Fibroblast of lung (primary cell): ENCODE measurements at regions not wholly inside any gene's neighbourhood (a gene's known extent, or its start where the extent isn't known, plus 50 kb on each side); places are given as distances from the start of the nearest gene placed in this dataset.

Source experiments
- EZH2 ChIP-seq: IDR thresholded peaks from 2 replicates; pipeline ENCODE4 v1.5.1; 2012; ENCODE audit warnings: low read length, control low read depth, mild to moderate bottlenecking; ENCODE audit errors: missing control alignments
- TF ChIP-seq, protein P1 (sequence below), 2 donors: IDR thresholded peaks in 1 of 2; conservative IDR thresholded peaks in 1 of 2; 1 replicate in 1 of 2; 2 replicates in 1 of 2; pipeline ENCODE4 v1.5.1; 2011 to 2012; ENCODE audit warnings: low read length in 2 of 2, control low read depth in 1 of 2, inconsistent platforms in 1 of 2, low read depth in 1 of 2, mild to moderate bottlenecking in 1 of 2

- TF ChIP-seq, protein P1, sequence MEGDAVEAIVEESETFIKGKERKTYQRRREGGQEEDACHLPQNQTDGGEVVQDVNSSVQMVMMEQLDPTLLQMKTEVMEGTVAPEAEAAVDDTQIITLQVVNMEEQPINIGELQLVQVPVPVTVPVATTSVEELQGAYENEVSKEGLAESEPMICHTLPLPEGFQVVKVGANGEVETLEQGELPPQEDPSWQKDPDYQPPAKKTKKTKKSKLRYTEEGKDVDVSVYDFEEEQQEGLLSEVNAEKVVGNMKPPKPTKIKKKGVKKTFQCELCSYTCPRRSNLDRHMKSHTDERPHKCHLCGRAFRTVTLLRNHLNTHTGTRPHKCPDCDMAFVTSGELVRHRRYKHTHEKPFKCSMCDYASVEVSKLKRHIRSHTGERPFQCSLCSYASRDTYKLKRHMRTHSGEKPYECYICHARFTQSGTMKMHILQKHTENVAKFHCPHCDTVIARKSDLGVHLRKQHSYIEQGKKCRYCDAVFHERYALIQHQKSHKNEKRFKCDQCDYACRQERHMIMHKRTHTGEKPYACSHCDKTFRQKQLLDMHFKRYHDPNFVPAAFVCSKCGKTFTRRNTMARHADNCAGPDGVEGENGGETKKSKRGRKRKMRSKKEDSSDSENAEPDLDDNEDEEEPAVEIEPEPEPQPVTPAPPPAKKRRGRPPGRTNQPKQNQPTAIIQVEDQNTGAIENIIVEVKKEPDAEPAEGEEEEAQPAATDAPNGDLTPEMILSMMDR (conservative IDR thresholded peaks at IDR 0.05 in 1 of 2, IDR thresholded peaks at IDR 0.05 in 1 of 2; ENCODE audit: low read depth in 1 of 2, low read length in 2 of 2) = no peak
- TF ChIP-seq EZH2 = no peak
These were observed 227.7 kb downstream of the BCOR start for GRCh38 chrX:39869846-39870601.
